ENCODE measurements at regions not wholly inside any gene's neighbourhood (a gene's known extent, or its start where the extent isn't known, plus 50 kb on each side); places are given as distances from the start of the nearest gene placed in this dataset.
"Not testable (repeated sequence)": the region's sequence is repeated elsewhere in the genome, so short reads cannot be mapped to it uniquely, and the experiment has no call there.

DNA sequence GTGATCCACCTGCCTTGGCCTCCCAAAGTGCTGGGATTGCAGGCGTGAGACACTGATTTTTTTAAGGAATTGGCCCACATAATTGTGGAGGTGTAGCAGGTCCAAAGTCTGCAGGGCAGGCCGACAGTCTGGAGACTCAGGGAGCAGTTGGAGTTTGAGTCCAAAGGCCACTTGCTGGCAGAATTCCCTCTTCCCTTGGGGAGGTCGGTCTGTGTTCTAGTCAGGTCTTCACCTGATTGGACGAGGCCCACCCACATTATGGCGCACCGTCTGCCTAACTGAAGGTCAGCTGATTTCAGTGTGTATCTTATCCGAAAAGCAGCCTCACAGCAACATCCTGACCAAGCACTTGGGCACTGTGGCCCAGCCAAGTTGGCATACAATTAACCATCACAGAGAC lies 162.1 kb upstream of the FOXD4L5 start:
- not testable (repeated sequence) for TF ChIP-seq CTCF (IDR thresholded peaks at IDR 0.05); EZH2 (IDR thresholded peaks at IDR 0.05; ENCODE audit: borderline replicate concordance, insufficient read depth, low read depth, low read length, poor library complexity, severe bottlenecking)

All from B cell (primary cell).